GM23338 (cell line): ENCODE measurements at regions not wholly inside any gene's neighbourhood (a gene's known extent, or its start where the extent isn't known, plus 50 kb on each side); places are given as distances from the start of the nearest gene placed in this dataset.

Experiments
- ATAC-seq: fragments of 200-7000 bp; cut with Tn5 transposase; 3 replicates; pipeline ENCODE4 v1.9.1; 2020
- DNase-seq: peaks from one replicate; pipeline ENCODE4 v3.0.0-alpha.2; 2015; ENCODE audit warnings: low spot score
- H2AFZ ChIP-seq: fragments of 200-600 bp; sonication (generic); 2 replicates; pipeline ENCODE4 v1.8.0; 2016; ENCODE audit warnings: antibody characterized with exemption, mild to moderate bottlenecking, moderate library complexity
- H3F3A ChIP-seq: fragments of 200-600 bp; sonication (generic); replicated peaks from 2 replicates; pipeline ENCODE4 v1.8.0; 2017; ENCODE audit warnings: antibody characterized with exemption, mixed run types, low read depth
- H3K27ac ChIP-seq: fragments of 200-600 bp; sonication (generic); 2 replicates; pipeline ENCODE4 v1.6.1; 2016; ENCODE audit warnings: low read depth
- H3K27me3 ChIP-seq: fragments of 200-600 bp; sonication (generic); 2 replicates; pipeline ENCODE4 v1.8.0; 2016; ENCODE audit warnings: mild to moderate bottlenecking, mixed run types, moderate library complexity; ENCODE audit not compliant: insufficient read depth
- H3K36me3 ChIP-seq: fragments of 200-600 bp; sonication (generic); 2 replicates; pipeline ENCODE4 v1.8.0; 2016; ENCODE audit warnings: mild to moderate bottlenecking; ENCODE audit not compliant: insufficient read depth
- H3K4me1 ChIP-seq: fragments of 200-600 bp; sonication (generic); 2 replicates; pipeline ENCODE4 v1.8.0; 2016; ENCODE audit warnings: mild to moderate bottlenecking, moderate library complexity; ENCODE audit not compliant: insufficient read depth
- H3K4me2 ChIP-seq: fragments of 200-600 bp; sonication (generic); 2 replicates; pipeline ENCODE4 v1.7.1; 2017; ENCODE audit warnings: mixed run types
- H3K4me3 ChIP-seq: fragments of 200-600 bp; sonication (generic); 2 replicates; pipeline ENCODE4 v1.6.1; 2016; ENCODE audit warnings: mixed run types
- H3K79me2 ChIP-seq: fragments of 200-600 bp; sonication (generic); replicated peaks from 2 replicates; pipeline ENCODE4 v1.8.0; 2017; ENCODE audit warnings: mild to moderate bottlenecking; ENCODE audit not compliant: insufficient read depth
- H3K9me2 ChIP-seq: fragments of 200-600 bp; sonication (generic); 2 replicates; pipeline ENCODE4 v1.8.0; 2017; ENCODE audit not compliant: insufficient read depth
- H4K20me1 ChIP-seq: fragments of 200-600 bp; sonication (generic); replicated peaks from 2 replicates; pipeline ENCODE4 v1.8.0; 2017; ENCODE audit warnings: mild to moderate bottlenecking; ENCODE audit not compliant: insufficient read depth
- H3K27ac Mint-ChIP-seq: 2 replicates; pipeline ENCODE4 v1.8.0; 2020; ENCODE audit warnings: inconsistent platforms, mild to moderate bottlenecking, moderate library complexity, mixed read lengths
- H3K27me3 Mint-ChIP-seq: 3 replicates; pipeline ENCODE4 v1.8.0; 2022; ENCODE audit warnings: low read depth, mild to moderate bottlenecking, moderate library complexity, mixed read lengths, inconsistent platforms; ENCODE audit not compliant: insufficient read depth, poor library complexity
- H3K36me3 Mint-ChIP-seq: 3 replicates; pipeline ENCODE4 v1.8.0; 2021; ENCODE audit warnings: low read depth, mild to moderate bottlenecking, inconsistent platforms, moderate library complexity, mixed read lengths
- H3K4me1 Mint-ChIP-seq: 3 replicates; pipeline ENCODE4 v1.8.0; 2020; ENCODE audit warnings: mild to moderate bottlenecking, inconsistent platforms, mixed read lengths
- H3K4me3 Mint-ChIP-seq: 3 replicates; pipeline ENCODE4 v1.8.0; 2021; ENCODE audit warnings: moderate library complexity, mild to moderate bottlenecking, inconsistent platforms, mixed read lengths
- H3K9me3 Mint-ChIP-seq: 3 replicates; pipeline ENCODE4 v1.8.0; 2020; ENCODE audit warnings: moderate library complexity, mild to moderate bottlenecking, inconsistent platforms, mixed read lengths
- CREB1 ChIP-seq: fragments of 250-450 bp; sonication (Bioruptor Pico); IDR thresholded peaks from 2 replicates; pipeline ENCODE4 v1.5.0; 2020; ENCODE audit warnings: low read depth, mild to moderate bottlenecking, moderate library complexity
- ETS1 ChIP-seq: IDR thresholded peaks from 2 replicates; pipeline ENCODE4 v1.6.1; 2016; ENCODE audit warnings: antibody characterized with exemption
- JUNB ChIP-seq: IDR thresholded peaks from one replicate; pipeline ENCODE4 v1.6.1; 2016; ENCODE audit warnings: antibody characterized with exemption; ENCODE audit not compliant: unreplicated experiment
- POLR2AphosphoS5 ChIP-seq: IDR thresholded peaks from 2 replicates; pipeline ENCODE4 v1.6.1; 2016; ENCODE audit warnings: antibody characterized with exemption, low read depth
- REST ChIP-seq: IDR thresholded peaks from one replicate; pipeline ENCODE4 v1.6.1; 2018; ENCODE audit warnings: antibody characterized with exemption; ENCODE audit not compliant: unreplicated experiment
- STAT1 ChIP-seq: IDR thresholded peaks from one replicate; pipeline ENCODE4 v1.6.1; 2016; ENCODE audit warnings: antibody characterized with exemption; ENCODE audit not compliant: unreplicated experiment
- TF ChIP-seq, protein P1 (sequence below): fragments of 250-450 bp; sonication (Bioruptor Pico); IDR thresholded peaks from 2 replicates; pipeline ENCODE4 v1.5.0; 2020; ENCODE audit warnings: mild to moderate bottlenecking, moderate library complexity
- TF ChIP-seq, protein P2 (sequence below), 2 experiments: fragments of 200-600 bp in 1 of 2; sonication (generic) in 1 of 2; conservative IDR thresholded peaks; 2 replicates each; pipeline versions ENCODE4 v1.5.1 to v1.6.1; 2016 to 2017; ENCODE audit warnings: antibody characterized with exemption in 2 of 2, low read depth in 2 of 2, mild to moderate bottlenecking in 2 of 2, moderate library complexity in 1 of 2

DNA sequence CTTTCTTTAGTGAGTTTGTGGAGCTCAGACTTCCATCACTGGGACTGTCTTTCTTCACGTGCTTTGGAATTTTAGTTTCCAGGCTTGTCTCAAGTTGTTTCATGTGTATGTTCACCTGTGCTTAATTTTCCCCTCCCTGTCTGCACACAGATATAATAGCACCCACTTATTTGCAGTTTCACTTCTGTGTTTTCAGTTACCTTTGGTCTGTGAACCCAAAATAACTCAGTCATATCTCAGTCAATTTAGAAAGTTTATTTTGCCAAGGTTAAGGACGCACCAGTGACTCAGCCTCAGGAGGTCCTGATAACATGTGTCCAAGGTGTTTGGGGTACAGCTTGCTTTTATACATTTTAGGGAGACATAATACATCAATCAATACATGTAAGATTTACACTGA is 330.4 kb downstream of the ICE1 start:
- Histone ChIP-seq H4K20me1 (no peaks in the 10 kb centered on the region), H3K27me3 (no peaks in the 10 kb centered on the region), H3K36me3 (no peaks in the 10 kb centered on the region), H3F3A (no peaks in the 10 kb centered on the region), H3K9me2 (0 out of 2 replicates have a peak, but pooled peaks cover 4% of the 10 kb centered on the region), H3K4me3 (no peak overlapping the region), H3K27ac (no peak overlapping the region), H3K79me2 (no peaks in the 10 kb centered on the region), H2AFZ (0 out of 2 replicates have a peak overlapping the region, but pooled peaks have one; percentile 9), H3K4me2 (no peak overlapping the region), H3K4me1 (no peaks in the 10 kb centered on the region)
- Mint-ChIP-seq H3K4me3 (no peak overlapping the region), H3K27me3 (peaks cover 1% of the 10 kb centered on the region), H3K36me3 (no peaks in the 10 kb centered on the region), H3K27ac (no peak overlapping the region), H3K9me3 (no peaks in the 10 kb centered on the region), H3K4me1 (peaks cover 3% of the 10 kb centered on the region; the same call in 1 of the 3 replicates)
- no peak for TF ChIP-seq CREB1
- no peak for TF ChIP-seq ETS1
- TF ChIP-seq, protein P1, sequence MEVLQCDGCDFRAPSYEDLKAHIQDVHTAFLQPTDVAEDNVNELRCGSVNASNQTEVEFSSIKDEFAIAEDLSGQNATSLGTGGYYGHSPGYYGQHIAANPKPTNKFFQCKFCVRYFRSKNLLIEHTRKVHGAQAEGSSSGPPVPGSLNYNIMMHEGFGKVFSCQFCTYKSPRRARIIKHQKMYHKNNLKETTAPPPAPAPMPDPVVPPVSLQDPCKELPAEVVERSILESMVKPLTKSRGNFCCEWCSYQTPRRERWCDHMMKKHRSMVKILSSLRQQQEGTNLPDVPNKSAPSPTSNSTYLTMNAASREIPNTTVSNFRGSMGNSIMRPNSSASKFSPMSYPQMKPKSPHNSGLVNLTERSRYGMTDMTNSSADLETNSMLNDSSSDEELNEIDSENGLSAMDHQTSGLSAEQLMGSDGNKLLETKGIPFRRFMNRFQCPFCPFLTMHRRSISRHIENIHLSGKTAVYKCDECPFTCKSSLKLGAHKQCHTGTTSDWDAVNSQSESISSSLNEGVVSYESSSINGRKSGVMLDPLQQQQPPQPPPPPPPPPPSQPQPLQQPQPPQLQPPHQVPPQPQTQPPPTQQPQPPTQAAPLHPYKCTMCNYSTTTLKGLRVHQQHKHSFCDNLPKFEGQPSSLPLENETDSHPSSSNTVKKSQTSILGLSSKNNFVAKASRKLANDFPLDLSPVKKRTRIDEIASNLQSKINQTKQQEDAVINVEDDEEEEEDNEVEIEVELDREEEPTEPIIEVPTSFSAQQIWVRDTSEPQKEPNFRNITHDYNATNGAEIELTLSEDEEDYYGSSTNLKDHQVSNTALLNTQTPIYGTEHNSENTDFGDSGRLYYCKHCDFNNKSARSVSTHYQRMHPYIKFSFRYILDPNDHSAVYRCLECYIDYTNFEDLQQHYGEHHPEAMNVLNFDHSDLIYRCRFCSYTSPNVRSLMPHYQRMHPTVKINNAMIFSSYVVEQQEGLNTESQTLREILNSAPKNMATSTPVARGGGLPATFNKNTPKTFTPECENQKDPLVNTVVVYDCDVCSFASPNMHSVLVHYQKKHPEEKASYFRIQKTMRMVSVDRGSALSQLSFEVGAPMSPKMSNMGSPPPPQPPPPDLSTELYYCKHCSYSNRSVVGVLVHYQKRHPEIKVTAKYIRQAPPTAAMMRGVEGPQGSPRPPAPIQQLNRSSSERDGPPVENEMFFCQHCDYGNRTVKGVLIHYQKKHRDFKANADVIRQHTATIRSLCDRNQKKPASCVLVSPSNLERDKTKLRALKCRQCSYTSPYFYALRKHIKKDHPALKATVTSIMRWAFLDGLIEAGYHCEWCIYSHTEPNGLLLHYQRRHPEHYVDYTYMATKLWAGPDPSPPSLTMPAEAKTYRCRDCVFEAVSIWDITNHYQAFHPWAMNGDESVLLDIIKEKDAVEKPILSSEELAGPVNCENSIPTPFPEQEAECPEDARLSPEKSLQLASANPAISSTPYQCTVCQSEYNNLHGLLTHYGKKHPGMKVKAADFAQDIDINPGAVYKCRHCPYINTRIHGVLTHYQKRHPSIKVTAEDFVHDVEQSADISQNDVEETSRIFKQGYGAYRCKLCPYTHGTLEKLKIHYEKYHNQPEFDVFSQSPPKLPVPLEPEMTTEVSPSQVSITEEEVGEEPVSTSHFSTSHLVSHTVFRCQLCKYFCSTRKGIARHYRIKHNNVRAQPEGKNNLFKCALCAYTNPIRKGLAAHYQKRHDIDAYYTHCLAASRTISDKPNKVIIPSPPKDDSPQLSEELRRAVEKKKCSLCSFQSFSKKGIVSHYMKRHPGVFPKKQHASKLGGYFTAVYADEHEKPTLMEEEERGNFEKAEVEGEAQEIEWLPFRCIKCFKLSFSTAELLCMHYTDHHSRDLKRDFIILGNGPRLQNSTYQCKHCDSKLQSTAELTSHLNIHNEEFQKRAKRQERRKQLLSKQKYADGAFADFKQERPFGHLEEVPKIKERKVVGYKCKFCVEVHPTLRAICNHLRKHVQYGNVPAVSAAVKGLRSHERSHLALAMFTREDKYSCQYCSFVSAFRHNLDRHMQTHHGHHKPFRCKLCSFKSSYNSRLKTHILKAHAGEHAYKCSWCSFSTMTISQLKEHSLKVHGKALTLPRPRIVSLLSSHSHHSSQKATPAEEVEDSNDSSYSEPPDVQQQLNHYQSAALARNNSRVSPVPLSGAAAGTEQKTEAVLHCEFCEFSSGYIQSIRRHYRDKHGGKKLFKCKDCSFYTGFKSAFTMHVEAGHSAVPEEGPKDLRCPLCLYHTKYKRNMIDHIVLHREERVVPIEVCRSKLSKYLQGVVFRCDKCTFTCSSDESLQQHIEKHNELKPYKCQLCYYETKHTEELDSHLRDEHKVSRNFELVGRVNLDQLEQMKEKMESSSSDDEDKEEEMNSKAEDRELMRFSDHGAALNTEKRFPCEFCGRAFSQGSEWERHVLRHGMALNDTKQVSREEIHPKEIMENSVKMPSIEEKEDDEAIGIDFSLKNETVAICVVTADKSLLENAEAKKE (CRISPR knock-in tag): no peak
- no peak for TF ChIP-seq JUNB
- ATAC-seq (no peak), DNase-seq (no peak)

DNA sequence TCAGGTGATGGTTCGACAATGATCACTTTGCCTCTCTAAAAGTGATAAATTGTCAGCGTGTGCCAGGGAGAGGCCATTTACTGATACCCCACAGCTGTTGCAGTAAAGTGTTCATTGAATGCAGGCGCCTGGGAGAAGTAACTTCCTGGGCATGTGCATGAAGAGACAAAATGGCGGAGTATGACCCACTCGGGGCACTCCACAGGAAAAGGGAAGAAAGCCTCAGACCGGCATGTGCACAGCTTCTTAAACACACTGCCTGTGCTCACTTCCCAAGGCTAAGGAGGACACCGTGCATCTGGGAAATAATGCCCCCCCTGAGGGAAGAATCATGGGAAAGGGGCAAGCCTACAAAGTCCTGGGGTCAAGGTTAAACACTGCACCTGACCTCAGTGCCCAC is 329.5 kb downstream of the ICE1 start:
- peaks cover 4% of the 10 kb centered on the region; the same call in 1 of the 2 replicates for H3K9me2 ChIP-seq
- no peaks in the 10 kb centered on the region for H3K36me3 Mint-ChIP-seq
- H4K20me1 ChIP-seq: no peaks in the 10 kb centered on the region
- no peak overlapping the region for H3K27ac ChIP-seq
- no peaks in the 10 kb centered on the region for H3F3A ChIP-seq
- peaks cover 1% of the 10 kb centered on the region for H3K27me3 Mint-ChIP-seq
- no peak overlapping the region for H3K4me3 Mint-ChIP-seq
- no peak overlapping the region for H3K4me2 ChIP-seq
- H3K4me1 Mint-ChIP-seq: peaks cover 3% of the 10 kb centered on the region; the same call in 1 of the 3 replicates
- H3K79me2 ChIP-seq: no peaks in the 10 kb centered on the region
- no peak overlapping the region for H3K4me3 ChIP-seq
- no peak for ATAC-seq
- H3K27me3 ChIP-seq: no peaks in the 10 kb centered on the region
- H2AFZ ChIP-seq: no peak overlapping the region
- H3K4me1 ChIP-seq: no peaks in the 10 kb centered on the region
- DNase-seq: no peak
- no peak overlapping the region for H3K27ac Mint-ChIP-seq
- no peaks in the 10 kb centered on the region for H3K36me3 ChIP-seq
- no peaks in the 10 kb centered on the region; the same call in 2 of the 3 replicates for H3K9me3 Mint-ChIP-seq
- TF ChIP-seq REST (no peak), JUNB (no peak), POLR2AphosphoS5 (no peak), STAT1 (no peak), ETS1 (no peak)
- TF ChIP-seq, protein P2, sequence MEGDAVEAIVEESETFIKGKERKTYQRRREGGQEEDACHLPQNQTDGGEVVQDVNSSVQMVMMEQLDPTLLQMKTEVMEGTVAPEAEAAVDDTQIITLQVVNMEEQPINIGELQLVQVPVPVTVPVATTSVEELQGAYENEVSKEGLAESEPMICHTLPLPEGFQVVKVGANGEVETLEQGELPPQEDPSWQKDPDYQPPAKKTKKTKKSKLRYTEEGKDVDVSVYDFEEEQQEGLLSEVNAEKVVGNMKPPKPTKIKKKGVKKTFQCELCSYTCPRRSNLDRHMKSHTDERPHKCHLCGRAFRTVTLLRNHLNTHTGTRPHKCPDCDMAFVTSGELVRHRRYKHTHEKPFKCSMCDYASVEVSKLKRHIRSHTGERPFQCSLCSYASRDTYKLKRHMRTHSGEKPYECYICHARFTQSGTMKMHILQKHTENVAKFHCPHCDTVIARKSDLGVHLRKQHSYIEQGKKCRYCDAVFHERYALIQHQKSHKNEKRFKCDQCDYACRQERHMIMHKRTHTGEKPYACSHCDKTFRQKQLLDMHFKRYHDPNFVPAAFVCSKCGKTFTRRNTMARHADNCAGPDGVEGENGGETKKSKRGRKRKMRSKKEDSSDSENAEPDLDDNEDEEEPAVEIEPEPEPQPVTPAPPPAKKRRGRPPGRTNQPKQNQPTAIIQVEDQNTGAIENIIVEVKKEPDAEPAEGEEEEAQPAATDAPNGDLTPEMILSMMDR (conservative IDR thresholded peaks at IDR 0.05; ENCODE audit: low read depth in 2 of 2): no peak
